ENCODE measurements at regions not wholly inside any gene's neighbourhood (a gene's known extent, or its start where the extent isn't known, plus 50 kb on each side); places are given as distances from the start of the nearest gene placed in this dataset.

DNA sequence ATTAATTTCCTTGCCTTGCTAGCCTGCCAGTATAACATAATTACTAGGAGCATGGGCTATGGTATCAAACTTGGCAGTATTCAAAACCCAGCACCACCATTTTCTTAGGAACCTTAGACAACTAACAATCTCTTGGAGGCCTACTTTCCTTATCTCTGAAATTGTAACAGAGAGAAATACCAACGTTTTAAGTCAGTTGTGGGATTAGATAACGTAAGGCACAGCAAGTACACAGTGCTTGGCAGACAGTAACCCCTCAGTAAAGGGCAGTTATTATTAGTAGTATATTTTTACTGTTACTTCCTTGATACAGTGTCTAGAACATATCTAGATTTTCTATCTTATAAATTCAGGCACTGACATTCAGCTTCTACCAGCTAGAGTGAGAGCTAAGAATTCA is 309.6 kb downstream of the ACTL7B start:
- DNase-seq: no peak

GRCh38 chr9:108545436-108545835 is 310.4 kb downstream of the ACTL7B start:
- no peak for DNase-seq

DNA sequence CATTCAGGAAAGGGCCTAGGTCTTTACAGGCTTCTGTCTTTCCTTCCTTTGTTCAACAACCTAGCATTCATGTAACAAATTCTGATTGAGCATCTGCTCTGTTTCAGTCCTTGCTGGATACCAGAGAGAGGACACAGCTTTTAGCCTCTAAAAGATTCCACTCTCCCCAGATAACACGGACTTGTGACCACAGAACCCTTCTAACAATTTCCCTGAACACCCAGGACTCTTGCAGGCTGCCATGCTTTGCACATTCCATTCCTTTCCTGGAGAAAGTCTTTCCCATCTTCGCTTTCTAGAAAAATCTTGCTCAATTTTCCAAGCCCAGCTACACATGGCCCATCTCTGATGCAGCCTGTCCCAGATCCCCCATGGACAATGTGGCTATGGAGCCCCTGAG is 310.9 kb downstream of the ACTL7B start:
- no peak for DNase-seq

- no peak for DNase-seq
Measured at GRCh38 chr9:108543251-108543778, 312.5 kb downstream of the ACTL7B start.

GRCh38 chr9:108537756-108538155 is 318.0 kb downstream of the ACTL7B start:
- DNase-seq: no peak

GRCh38 chr9:108536836-108537601 is 318.8 kb downstream of the ACTL7B start:
- no peak for DNase-seq

- DNase-seq: peak; percentile 54
Measured at GRCh38 chr9:108535526-108535925, 320.3 kb downstream of the ACTL7B start.

DNA sequence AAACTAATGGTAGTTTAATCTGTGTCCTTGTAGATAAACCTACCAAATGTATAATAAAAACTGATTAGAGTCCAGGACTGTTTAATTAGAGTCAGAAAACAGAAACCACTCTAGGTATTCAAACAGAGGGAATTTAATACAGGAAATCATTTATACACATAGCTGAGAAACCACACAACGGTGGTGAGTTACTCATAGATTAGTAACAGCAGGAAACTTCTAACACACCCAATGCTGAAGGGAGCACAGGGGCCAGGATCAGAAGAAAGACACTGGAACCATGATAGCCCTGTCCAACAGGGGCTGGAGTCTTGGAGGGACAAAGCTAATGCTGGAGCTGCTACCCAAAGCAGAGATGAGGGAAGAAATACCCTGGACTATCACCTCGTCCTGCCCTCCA is 321.0 kb downstream of the ACTL7B start:
- no peak for DNase-seq

DNA sequence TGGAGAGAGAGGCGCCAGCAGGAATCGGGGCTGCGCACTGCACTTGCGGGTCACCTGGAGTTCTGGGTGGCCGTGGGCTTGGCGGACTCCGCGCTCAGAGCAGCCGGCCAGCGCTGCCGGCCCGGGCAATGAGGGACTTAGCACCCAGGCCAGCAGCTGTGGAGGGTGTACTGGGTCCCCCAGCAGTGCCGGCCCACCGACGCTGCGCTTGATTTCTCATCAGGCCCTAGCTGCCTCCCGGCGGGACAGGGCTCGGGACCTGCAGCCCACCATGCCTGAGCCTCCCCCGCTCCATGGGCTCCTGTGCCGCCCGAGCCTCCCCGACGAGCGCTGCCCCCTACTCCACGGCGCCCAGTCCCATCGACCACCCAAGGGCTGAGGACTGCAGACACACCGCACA is 325.6 kb downstream of the ACTL7B start:
- DNase-seq: no peak

- DNase-seq: no peak
Measured at GRCh38 chr9:108528231-108528630, 327.6 kb downstream of the ACTL7B start.

DNA sequence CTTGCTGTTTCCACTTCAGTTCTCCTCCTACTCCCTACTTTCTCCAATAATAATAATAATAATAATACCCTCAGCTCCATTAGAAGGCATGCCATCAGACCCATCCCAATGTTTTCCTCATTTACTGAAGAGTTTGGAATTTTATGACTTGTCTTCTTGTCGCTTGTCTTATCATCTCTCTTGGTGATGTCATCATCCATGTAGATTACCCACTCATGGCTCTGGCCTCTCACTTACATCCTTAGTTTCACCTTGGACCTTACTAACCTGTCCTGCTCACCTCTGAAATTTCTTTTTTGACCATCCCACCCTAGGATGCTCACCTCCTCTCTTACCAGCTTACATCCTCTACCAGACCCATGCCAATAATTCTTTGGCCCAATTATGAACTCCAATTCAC is 329.3 kb downstream of the ACTL7B start:
- no peak for DNase-seq

DNA sequence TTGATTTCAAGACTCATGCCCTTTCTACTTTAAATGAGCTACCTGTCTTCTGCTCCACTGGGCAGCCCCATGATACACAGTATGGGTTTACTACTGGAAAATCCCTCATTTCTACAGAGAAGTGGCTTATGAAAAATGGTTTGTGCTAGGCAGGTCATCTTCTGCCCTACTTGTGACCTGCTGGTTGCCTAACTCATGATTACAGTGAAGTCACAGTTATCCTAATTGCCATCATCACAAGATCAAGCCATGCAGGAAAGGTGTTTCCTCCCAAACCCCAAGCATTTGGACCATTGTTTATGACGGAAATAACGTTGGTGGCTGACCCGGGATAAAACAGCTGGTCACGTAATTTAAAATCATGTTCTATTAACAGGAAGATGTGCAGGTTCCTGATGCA is 330.6 kb downstream of the ACTL7B start:
- DNase-seq: peak; percentile 46

DNA sequence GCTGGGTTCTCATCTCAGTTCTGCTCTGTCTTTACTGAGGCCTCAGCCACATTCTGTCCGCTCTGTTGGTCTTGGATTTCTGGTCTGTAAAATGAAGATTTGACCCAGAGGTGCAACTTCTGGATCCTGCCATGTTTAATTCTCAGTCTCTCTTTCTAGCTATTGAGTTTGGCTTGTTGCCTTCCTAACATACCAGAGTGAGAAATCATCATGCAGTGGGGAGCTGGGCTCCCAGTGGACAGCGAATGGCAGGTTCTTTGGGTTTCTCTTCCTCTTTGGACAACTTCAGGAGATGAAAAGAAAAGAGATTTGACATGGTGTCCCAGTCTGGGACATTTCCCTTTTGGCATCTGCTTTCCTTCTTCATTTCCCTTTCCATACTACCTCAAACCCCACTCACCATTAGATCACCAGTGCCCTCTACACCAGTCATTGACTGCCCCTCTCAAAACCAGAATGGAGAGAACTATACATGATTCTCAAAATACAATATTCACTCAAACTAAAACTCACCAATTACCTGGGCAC is 334.7 kb downstream of the ACTL7B start:
- DNase-seq: no peak

- no peak for DNase-seq
Measured at GRCh38 chr9:108519437-108519836, 336.3 kb downstream of the ACTL7B start.

DNA sequence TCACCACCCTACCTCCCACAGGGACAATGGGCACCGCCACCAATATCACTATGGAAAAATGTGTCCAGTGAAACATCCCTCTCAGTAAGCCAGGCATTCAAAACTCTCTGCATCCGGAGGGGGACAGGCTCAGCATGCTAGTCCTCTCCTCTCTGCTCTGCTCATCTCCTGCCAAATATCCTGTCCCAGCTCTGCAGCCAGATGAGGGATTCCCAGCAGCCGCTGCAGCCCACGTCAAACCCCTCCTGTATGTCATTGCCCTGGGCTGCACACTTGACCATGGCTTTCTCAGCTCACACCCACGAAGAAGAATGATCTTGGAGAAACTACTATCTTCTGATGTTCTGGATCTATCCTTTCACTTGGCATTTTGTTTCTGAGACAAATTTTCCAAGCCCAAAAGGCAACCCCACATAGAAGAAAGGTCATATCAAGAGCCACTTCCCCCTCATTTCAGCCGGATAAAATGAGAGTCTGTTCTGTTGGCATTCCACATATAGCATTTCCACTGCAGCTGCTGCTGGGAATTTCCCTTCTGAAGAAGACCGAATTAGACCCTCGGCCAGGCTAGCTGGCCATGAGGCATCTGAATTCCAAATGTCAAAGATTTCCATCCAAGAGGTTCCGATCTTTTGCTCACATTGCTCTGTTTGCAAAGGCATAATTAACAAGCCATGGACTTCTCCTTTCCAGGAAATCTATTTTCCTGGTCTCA is 338.0 kb downstream of the ACTL7B start:
- no peak for DNase-seq

- no peak for DNase-seq
Measured at GRCh38 chr9:108516391-108516790, 339.4 kb downstream of the ACTL7B start.

- DNase-seq: no peak
Measured at GRCh38 chr9:108515856-108516255, 339.9 kb downstream of the ACTL7B start.

- no peak for DNase-seq
Measured at GRCh38 chr9:108512426-108513173, 343.2 kb downstream of the ACTL7B start.

- DNase-seq: no peak
Measured at GRCh38 chr9:108511307-108511706, 344.5 kb downstream of the ACTL7B start.

DNA sequence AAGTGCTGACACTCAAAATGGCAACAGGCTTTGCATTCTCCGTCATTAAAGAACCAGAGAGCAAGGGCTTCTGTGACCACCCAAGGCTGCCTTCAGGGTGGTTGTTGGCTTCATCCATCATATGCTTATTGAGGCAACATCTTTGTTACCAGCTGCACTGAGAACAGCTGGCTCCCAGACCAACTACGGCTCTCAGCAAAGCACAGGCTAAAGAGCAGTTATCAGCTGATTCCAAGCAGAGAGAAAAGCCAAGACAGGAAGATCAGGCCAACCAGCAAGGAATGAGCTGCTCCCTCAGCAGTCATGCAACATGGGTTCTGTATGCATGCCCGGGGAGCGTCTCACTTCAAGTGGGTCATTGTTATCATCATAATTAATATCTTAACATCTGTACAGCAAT is 358.9 kb downstream of the ACTL7B start:
- no peak for DNase-seq

DNA sequence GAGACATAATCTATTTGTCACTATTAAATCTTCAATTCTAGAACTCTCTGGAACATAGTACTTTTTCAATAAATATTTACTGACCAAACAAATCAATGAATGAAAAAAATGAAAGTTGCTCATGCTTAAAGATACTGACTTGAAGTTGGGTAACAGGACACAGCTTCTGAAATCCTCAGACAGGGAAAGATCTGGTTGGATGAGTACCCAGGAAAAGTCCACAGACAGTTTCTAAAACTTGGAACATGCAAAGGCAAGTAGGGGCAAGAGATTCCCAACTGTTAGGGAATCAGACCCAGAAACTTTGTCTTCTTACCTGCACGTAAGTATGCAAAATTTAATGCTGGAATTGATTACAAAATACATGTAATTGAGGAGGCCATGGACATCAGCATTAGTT is 366.2 kb downstream of the ACTL7B start:
- no peak for DNase-seq

GRCh38 chr9:108486831-108487230 is 369.0 kb downstream of the ACTL7B start:
- no peak for DNase-seq

GRCh38 chr9:108484468-108484867 is 371.3 kb downstream of the ACTL7B start:
- DNase-seq: no peak

Data from dermis blood vessel endothelial cell (primary cell).